ENCODE measurements at regions not wholly inside any gene's neighbourhood (a gene's known extent, or its start where the extent isn't known, plus 50 kb on each side); places are given as distances from the start of the nearest gene placed in this dataset.

DNA sequence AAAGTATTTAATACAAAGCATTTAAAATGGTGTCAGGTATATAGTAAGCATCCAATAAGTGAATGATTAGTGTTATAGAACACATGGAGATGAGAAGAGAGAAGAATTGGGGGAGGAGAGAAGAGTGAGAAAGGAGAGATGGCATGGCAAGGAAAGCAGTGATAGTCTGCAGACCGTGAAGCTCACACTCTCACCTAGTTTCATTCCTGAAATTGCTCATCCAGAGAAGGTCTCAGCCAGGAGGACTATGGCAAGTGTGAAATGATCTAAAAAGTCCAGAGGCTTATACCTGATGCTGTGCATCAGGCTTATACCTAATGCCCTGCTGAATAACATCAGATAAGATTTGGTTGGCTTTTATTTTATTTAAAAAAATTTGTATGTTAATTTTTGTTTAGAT is 351.6 kb upstream of the KLF12 start:
- DNase-seq (ENCODE audit: low spot score in 2 of 2, unreplicated experiment in 2 of 2): no peak
- Mint-ChIP-seq H3K36me3 (no peaks in the 10 kb centered on the region), H3K27me3 (ENCODE audit: low read depth) (peaks cover 8% of the 10 kb centered on the region), H3K4me1 (no peaks in the 10 kb centered on the region), H3K27ac (no peak overlapping the region), H3K4me3 (no peak overlapping the region), H3K9me3 (no peaks in the 10 kb centered on the region)
- TF ChIP-seq, protein P1, sequence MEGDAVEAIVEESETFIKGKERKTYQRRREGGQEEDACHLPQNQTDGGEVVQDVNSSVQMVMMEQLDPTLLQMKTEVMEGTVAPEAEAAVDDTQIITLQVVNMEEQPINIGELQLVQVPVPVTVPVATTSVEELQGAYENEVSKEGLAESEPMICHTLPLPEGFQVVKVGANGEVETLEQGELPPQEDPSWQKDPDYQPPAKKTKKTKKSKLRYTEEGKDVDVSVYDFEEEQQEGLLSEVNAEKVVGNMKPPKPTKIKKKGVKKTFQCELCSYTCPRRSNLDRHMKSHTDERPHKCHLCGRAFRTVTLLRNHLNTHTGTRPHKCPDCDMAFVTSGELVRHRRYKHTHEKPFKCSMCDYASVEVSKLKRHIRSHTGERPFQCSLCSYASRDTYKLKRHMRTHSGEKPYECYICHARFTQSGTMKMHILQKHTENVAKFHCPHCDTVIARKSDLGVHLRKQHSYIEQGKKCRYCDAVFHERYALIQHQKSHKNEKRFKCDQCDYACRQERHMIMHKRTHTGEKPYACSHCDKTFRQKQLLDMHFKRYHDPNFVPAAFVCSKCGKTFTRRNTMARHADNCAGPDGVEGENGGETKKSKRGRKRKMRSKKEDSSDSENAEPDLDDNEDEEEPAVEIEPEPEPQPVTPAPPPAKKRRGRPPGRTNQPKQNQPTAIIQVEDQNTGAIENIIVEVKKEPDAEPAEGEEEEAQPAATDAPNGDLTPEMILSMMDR (IDR thresholded peaks at IDR 0.05; ENCODE audit: unreplicated experiment): no peak

GRCh38 chr13:74479124-74479523 is 344.9 kb upstream of the KLF12 start:
- H3K4me1 Mint-ChIP-seq: no peaks in the 10 kb centered on the region
- no peak for DNase-seq (ENCODE audit: low spot score in 2 of 2, unreplicated experiment in 2 of 2)
- no peaks in the 10 kb centered on the region for H3K36me3 Mint-ChIP-seq
- no peaks in the 10 kb centered on the region for H3K27me3 Mint-ChIP-seq (ENCODE audit: low read depth)
- TF ChIP-seq, protein P1 (IDR thresholded peaks at IDR 0.05; ENCODE audit: unreplicated experiment): no peak
- H3K27ac Mint-ChIP-seq: no peak overlapping the region
- no peak overlapping the region for H3K4me3 Mint-ChIP-seq
- peaks cover 3% of the 10 kb centered on the region for H3K9me3 Mint-ChIP-seq

GRCh38 chr13:74476788-74477187 is 342.6 kb upstream of the KLF12 start:
- TF ChIP-seq, protein P1 (IDR thresholded peaks at IDR 0.05; ENCODE audit: unreplicated experiment): no peak
- no peak overlapping the region for H3K4me3 Mint-ChIP-seq
- no peaks in the 10 kb centered on the region for H3K36me3 Mint-ChIP-seq
- no peaks in the 10 kb centered on the region for H3K27me3 Mint-ChIP-seq (ENCODE audit: low read depth)
- peaks cover 3% of the 10 kb centered on the region for H3K9me3 Mint-ChIP-seq
- DNase-seq (ENCODE audit: low spot score in 2 of 2, unreplicated experiment in 2 of 2): no peak
- no peak overlapping the region for H3K27ac Mint-ChIP-seq
- H3K4me1 Mint-ChIP-seq: no peaks in the 10 kb centered on the region

GRCh38 chr13:74476365-74476764 is 342.2 kb upstream of the KLF12 start:
- H3K9me3 Mint-ChIP-seq: peaks cover 3% of the 10 kb centered on the region
- no peaks in the 10 kb centered on the region for H3K4me1 Mint-ChIP-seq
- no peak overlapping the region for H3K4me3 Mint-ChIP-seq
- no peak overlapping the region for H3K27ac Mint-ChIP-seq
- H3K36me3 Mint-ChIP-seq: no peaks in the 10 kb centered on the region
- DNase-seq (ENCODE audit: low spot score in 2 of 2, unreplicated experiment in 2 of 2): no peak
- no peaks in the 10 kb centered on the region for H3K27me3 Mint-ChIP-seq (ENCODE audit: low read depth)
- TF ChIP-seq, protein P1 (IDR thresholded peaks at IDR 0.05; ENCODE audit: unreplicated experiment): no peak

DNA sequence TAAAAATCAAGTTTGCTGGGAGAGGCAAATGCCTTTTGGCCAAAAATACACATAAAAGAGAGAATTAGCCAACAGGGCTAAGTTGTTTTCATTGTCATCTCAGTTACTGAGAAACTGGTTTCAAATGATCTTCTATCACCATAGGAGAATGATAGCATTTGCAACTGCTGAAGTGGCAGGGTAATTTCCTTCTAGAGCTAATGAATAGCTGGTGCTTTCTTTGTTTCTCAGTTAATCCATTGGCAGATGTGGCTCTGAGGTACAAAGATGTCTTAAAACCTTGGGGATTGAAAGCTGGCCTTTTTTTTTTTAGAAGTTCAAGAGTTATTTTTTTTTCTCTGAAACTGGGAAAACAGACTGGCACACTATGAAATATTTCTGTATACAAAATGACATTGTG is 332.7 kb upstream of the KLF12 start:
- DNase-seq (ENCODE audit: low spot score in 2 of 2, unreplicated experiment in 2 of 2): no peak
- Mint-ChIP-seq H3K27ac (no peak overlapping the region), H3K4me1 (no peaks in the 10 kb centered on the region), H3K4me3 (no peak overlapping the region), H3K36me3 (no peaks in the 10 kb centered on the region), H3K9me3 (no peaks in the 10 kb centered on the region), H3K27me3 (ENCODE audit: low read depth) (peaks cover 14% of the 10 kb centered on the region)
- TF ChIP-seq, protein P1 (IDR thresholded peaks at IDR 0.05; ENCODE audit: unreplicated experiment): no peak

DNA sequence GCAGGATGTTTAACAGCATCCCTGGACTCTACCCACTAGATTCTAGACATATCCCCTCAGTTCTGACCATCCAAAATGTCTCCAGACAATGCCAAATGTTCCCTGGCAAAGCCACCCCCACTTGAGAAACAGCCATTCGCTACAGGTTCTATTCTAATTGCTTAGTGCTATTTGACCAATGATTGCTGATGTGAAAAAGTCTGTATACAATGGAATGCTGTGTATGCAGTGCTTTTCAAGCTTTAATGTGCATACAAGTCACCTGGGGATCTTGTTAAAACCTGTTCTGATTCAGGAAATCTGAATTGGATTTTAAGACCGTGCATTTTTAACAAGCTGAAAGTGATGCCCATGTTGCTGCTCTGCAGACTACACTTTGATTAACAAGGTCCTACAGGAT is 331.8 kb upstream of the KLF12 start:
- DNase-seq (ENCODE audit: low spot score in 2 of 2, unreplicated experiment in 2 of 2): no peak
- Mint-ChIP-seq H3K27me3 (ENCODE audit: low read depth) (peaks cover 13% of the 10 kb centered on the region), H3K36me3 (no peaks in the 10 kb centered on the region), H3K4me1 (no peaks in the 10 kb centered on the region), H3K9me3 (no peaks in the 10 kb centered on the region), H3K27ac (no peak overlapping the region), H3K4me3 (no peak overlapping the region)
- TF ChIP-seq, protein P1 (IDR thresholded peaks at IDR 0.05; ENCODE audit: unreplicated experiment): no peak
